ENCODE measurements at regions not wholly inside any gene's neighbourhood (a gene's known extent, or its start where the extent isn't known, plus 50 kb on each side); places are given as distances from the start of the nearest gene placed in this dataset.

- H3K36me3 Mint-ChIP-seq (ENCODE audit: low read depth): no peaks in the 10 kb centered on the region
- no peak overlapping the region for H3K4me3 Mint-ChIP-seq
- POLR2A ChIA-PET: no interaction called here
- H3K27me3 Mint-ChIP-seq: peaks cover 3% of the 10 kb centered on the region
- CTCF ChIA-PET: no interaction called here
- intact Hi-C loops (cut with micrococcal nuclease): no loop called here
- no peak overlapping the region for H3K27ac Mint-ChIP-seq
- ATAC-seq (ENCODE audit: low read depth) (no peak), DNase-seq (no peak)
- no peak for TF ChIP-seq CTCF (IDR thresholded peaks at IDR 0.05)
- no peaks in the 10 kb centered on the region for H3K9me3 Mint-ChIP-seq
- no peaks in the 10 kb centered on the region for H3K4me1 Mint-ChIP-seq
Observed at GRCh38 chr15:62969442-62970089, 73.0 kb upstream of the TPM1 start.

GRCh38 chr15:62972814-62973213 is 69.7 kb upstream of the TPM1 start:
- TF ChIP-seq CTCF (IDR thresholded peaks at IDR 0.05): no peak
- no peak overlapping the region for H3K27ac Mint-ChIP-seq

GRCh38 chr15:62975515-62975914 is 67.0 kb upstream of the TPM1 start:
- Mint-ChIP-seq H3K9me3 (no peaks in the 10 kb centered on the region), H3K27ac (no peak overlapping the region), H3K4me1 (no peaks in the 10 kb centered on the region), H3K36me3 (ENCODE audit: low read depth) (no peaks in the 10 kb centered on the region), H3K4me3 (no peak overlapping the region), H3K27me3 (peaks cover 19% of the 10 kb centered on the region)
- POLR2A ChIA-PET: no interaction called here
- intact Hi-C loops (cut with micrococcal nuclease): no loop called here
- TF ChIP-seq CTCF (IDR thresholded peaks at IDR 0.05): no peak
- ATAC-seq (ENCODE audit: low read depth): no peak
- CTCF ChIA-PET: no interaction called here
- no peak for DNase-seq

More at GRCh38 chr15:62972814-62973213, 69.7 kb upstream of the TPM1 start:
- ChIA-PET CTCF (no interaction called here), POLR2A (no interaction called here)
- no peaks in the 10 kb centered on the region for H3K9me3 Mint-ChIP-seq
- ATAC-seq (ENCODE audit: low read depth) (no peak), DNase-seq (no peak)
- H3K36me3 Mint-ChIP-seq (ENCODE audit: low read depth): no peaks in the 10 kb centered on the region
- H3K4me3 Mint-ChIP-seq: no peak overlapping the region
- H3K4me1 Mint-ChIP-seq: no peaks in the 10 kb centered on the region
- H3K27me3 Mint-ChIP-seq: peaks cover 8% of the 10 kb centered on the region
- intact Hi-C loops (cut with micrococcal nuclease): no loop called here

GRCh38 chr15:62976301-62976881 is 66.2 kb upstream of the TPM1 start:
- no peak overlapping the region for H3K4me3 Mint-ChIP-seq
- TF ChIP-seq CTCF (IDR thresholded peaks at IDR 0.05): no peak
- ATAC-seq (ENCODE audit: low read depth) (no peak), DNase-seq (no peak)
- POLR2A ChIA-PET: no interaction called here
- H3K4me1 Mint-ChIP-seq: no peaks in the 10 kb centered on the region
- intact Hi-C loops (cut with micrococcal nuclease): no loop called here
- H3K27ac Mint-ChIP-seq: no peak overlapping the region
- H3K9me3 Mint-ChIP-seq: no peaks in the 10 kb centered on the region
- CTCF ChIA-PET: no interaction called here
- H3K27me3 Mint-ChIP-seq: peaks cover 19% of the 10 kb centered on the region
- no peaks in the 10 kb centered on the region for H3K36me3 Mint-ChIP-seq (ENCODE audit: low read depth)

GRCh38 chr15:62977952-62978811 is 64.4 kb upstream of the TPM1 start:
- H3K4me1 Mint-ChIP-seq: no peaks in the 10 kb centered on the region
- DNase-seq (no peak), ATAC-seq (ENCODE audit: low read depth) (no peak)
- ChIA-PET CTCF (interaction anchor here (0.7 kb wide), 1 partner anchor 69 kb away, joined by 3 read pairs; no protein-coding TSS in a partner anchor), POLR2A (no interaction called here)
- H3K9me3 Mint-ChIP-seq: no peaks in the 10 kb centered on the region
- no peaks in the 10 kb centered on the region for H3K36me3 Mint-ChIP-seq (ENCODE audit: low read depth)
- peaks cover 16% of the 10 kb centered on the region for H3K27me3 Mint-ChIP-seq
- no peak for TF ChIP-seq CTCF (IDR thresholded peaks at IDR 0.05)
- H3K4me3 Mint-ChIP-seq: no peak overlapping the region
- H3K27ac Mint-ChIP-seq: no peak overlapping the region
- intact Hi-C loops (cut with micrococcal nuclease): no loop called here
